GM21786 (cell line): ENCODE measurements at regions not wholly inside any gene's neighbourhood (a gene's known extent, or its start where the extent isn't known, plus 50 kb on each side); places are given as distances from the start of the nearest gene placed in this dataset.

ENCODE experiments used
- ATAC-seq: cut with Tn5 transposase; IDR thresholded peaks from one replicate; pipeline ENCODE4 v1.9.1; 2021; ENCODE audit not compliant: unreplicated experiment

- ATAC-seq, result no peak
Observed at GRCh38 chr5:164361986-164362385, 856.6 kb downstream of the MAT2B start.

- no peak for ATAC-seq
Observed at GRCh38 chr5:164362835-164363234, 857.4 kb downstream of the MAT2B start.

- no peak for ATAC-seq
Observed at GRCh38 chr5:164364237-164365208, 859.1 kb downstream of the MAT2B start.

GRCh38 chr5:164370841-164371240, 865.4 kb downstream of the MAT2B start:
- ATAC-seq, result no peak

- ATAC-seq, result no peak
Observed at GRCh38 chr5:164372892-164373291, 867.5 kb downstream of the MAT2B start.

GRCh38 chr5:164373876-164374275, 868.5 kb downstream of the MAT2B start:
- no peak for ATAC-seq

- ATAC-seq, result no peak
Observed at GRCh38 chr5:164375051-164375450, 869.6 kb downstream of the MAT2B start.

GRCh38 chr5:164376843-164377242, 871.4 kb downstream of the MAT2B start:
- ATAC-seq, result no peak

- ATAC-seq, result no peak
Observed at GRCh38 chr5:164377746-164378145, 872.3 kb downstream of the MAT2B start.

- no peak for ATAC-seq
Observed at GRCh38 chr5:164383662-164384061, 878.2 kb downstream of the MAT2B start.

- no peak for ATAC-seq
Observed at GRCh38 chr5:164392531-164392930, 887.1 kb downstream of the MAT2B start.

GRCh38 chr5:164394686-164395194, 889.3 kb downstream of the MAT2B start:
- ATAC-seq, result no peak

GRCh38 chr5:164412531-164412930, 907.1 kb downstream of the MAT2B start:
- no peak for ATAC-seq

- no peak for ATAC-seq
Observed at GRCh38 chr5:164420161-164420560, 914.7 kb downstream of the MAT2B start.

- ATAC-seq, result no peak
Observed at GRCh38 chr5:164422400-164422799, 917.0 kb downstream of the MAT2B start.

- ATAC-seq, result no peak
Observed at GRCh38 chr5:164431634-164432304, 926.4 kb downstream of the MAT2B start.

- ATAC-seq, result no peak
Observed at GRCh38 chr5:164433106-164433870, 927.9 kb downstream of the MAT2B start.

- ATAC-seq, result no peak
Observed at GRCh38 chr5:164435576-164435975, 930.2 kb downstream of the MAT2B start.

GRCh38 chr5:164439799-164440198, 934.4 kb downstream of the MAT2B start:
- no peak for ATAC-seq

- ATAC-seq, result no peak
Observed at GRCh38 chr5:164449460-164449859, 944.0 kb downstream of the MAT2B start.

- ATAC-seq, result no peak
Observed at GRCh38 chr5:164466033-164466432, 960.6 kb downstream of the MAT2B start.
